ENCODE measurements at regions not wholly inside any gene's neighbourhood (a gene's known extent, or its start where the extent isn't known, plus 50 kb on each side); places are given as distances from the start of the nearest gene placed in this dataset.

- TF ChIP-seq POLR2A (IDR thresholded peaks at IDR 0.05; ENCODE audit: low read depth, low read length), result no peak
- no peak for TF ChIP-seq POLR2AphosphoS5 (IDR thresholded peaks at IDR 0.05; ENCODE audit: low read depth, low read length)
- no peak for TF ChIP-seq TAF1 (IDR thresholded peaks at IDR 0.05; ENCODE audit: low read depth, low read length)
Measured at GRCh38 chr12:91778091-91778832, 367.4 kb downstream of the BTG1 start.

Measured in GM12891 (cell line).